NCI-H460 (cell line): ENCODE measurements at regions not wholly inside any gene's neighbourhood (a gene's known extent, or its start where the extent isn't known, plus 50 kb on each side); places are given as distances from the start of the nearest gene placed in this dataset.

ENCODE experiments used
- DNase-seq: peaks from one replicate; pipeline ENCODE4 v3.0.0-alpha.2; 2016; ENCODE audit warnings: low read depth; ENCODE audit errors: extremely low read depth

DNA sequence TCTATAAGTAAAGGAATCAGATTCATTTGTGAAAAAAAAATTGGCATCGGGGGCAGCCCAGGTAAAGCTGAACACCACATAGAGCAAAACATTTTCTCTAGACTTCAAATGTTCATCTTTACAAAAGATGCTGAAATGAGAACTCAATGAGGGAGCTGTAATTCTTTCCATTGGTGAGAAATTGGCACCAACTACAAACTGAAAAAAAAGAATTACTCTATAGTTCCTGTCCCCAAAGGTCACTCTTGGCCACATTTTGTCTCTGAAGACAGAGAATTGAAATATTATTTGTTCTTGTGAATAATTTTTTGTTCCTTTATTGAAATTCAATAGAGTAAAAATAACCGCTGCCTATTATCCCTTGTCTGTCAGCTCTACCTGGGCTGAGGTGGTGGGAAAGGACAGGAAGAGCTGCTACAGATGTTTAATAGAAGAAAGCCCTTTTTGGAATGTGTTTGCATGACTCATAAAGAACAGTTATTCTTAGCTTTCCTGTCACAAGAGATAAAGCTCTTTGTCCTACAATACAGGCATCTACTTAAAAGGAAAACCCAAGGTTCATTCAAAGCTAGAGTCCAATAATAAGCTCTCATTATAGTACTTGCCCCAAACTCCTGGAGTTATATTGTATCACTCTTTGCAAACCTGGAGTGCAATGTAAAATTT lies 380.1 kb upstream of the KITLG start:
- no peak for DNase-seq

DNA sequence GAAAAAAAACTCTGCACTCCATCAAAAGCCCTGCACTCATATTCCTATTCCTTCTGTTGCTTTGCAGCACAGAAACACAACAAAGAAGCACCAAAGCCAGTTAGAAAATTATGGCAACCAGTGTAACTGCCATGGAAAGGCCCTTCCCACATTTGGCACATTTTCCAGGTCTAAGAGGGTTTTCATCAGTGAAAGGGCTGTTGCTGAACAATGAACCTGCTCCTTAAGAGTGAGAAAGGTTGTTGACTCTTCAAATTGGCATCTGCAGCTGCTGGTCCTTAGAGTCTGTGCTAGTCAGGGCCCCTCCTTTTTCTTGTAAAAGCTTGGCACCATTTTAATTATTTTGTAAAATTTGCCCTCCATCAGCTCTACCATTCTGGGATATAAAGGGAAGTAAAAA lies 378.7 kb upstream of the KITLG start:
- no peak for DNase-seq

DNA sequence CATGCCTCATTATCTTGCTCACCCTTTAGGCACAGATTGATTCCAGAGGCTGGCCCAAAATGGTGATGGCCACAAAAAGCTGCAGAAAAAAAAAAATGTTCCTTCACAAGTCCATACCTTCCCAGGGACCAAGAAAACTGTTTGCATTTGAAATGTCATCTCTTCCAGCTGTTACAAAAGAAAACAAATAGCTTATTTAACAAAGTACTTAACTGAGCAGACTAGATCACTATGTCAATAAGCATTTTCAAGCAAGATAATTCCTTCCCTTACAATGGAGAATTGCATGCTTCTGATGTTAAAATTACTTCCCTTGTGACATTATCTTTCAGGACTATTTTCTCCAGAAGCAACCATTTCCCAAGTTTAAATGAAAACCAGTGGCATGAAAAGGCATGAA lies 377.9 kb upstream of the KITLG start:
- DNase-seq, result no peak

- no peak for DNase-seq
Measured at GRCh38 chr12:88957358-88957757, 377.1 kb upstream of the KITLG start.

GRCh38 chr12:88955531-88955930 lies 375.3 kb upstream of the KITLG start:
- no peak for DNase-seq

- no peak for DNase-seq
Measured at GRCh38 chr12:88953029-88953586, 372.8 kb upstream of the KITLG start.

GRCh38 chr12:88952562-88952942 lies 372.3 kb upstream of the KITLG start:
- DNase-seq, result peak; percentile 29

DNA sequence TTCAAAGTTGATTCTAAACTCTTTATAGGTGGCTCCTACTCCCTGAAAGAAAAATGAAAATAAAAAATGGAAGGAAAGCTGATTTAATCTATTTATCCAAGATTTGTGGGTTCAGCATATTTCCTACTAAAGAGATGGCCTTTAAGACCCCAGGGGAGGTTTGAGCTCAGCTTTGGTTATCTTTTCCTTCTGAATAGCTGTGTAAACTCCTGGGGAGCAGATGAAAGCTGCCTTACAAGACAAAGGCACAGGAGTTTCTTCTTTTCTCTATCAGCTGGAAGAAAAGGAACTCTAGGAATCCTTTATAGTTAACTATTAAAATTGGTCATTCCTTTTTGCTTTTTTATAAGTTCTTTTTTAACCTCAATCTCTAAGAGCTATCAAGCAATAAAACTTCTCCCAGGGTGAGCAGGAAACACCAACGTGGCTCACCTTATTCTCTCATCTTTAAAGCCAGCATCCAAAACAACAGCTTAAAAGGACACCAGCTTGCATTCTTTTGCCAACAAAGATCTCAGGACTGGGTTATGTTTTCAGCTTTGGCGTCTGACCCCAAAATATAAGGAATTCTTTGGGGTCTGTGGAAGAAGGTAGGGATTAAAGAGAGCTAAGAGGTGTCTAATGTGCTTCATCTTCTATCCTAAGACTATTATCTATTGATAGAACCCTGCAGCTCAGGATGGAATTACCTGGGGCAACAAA lies 371.7 kb upstream of the KITLG start:
- no peak for DNase-seq

GRCh38 chr12:88951177-88951576 lies 370.9 kb upstream of the KITLG start:
- DNase-seq, result no peak

DNA sequence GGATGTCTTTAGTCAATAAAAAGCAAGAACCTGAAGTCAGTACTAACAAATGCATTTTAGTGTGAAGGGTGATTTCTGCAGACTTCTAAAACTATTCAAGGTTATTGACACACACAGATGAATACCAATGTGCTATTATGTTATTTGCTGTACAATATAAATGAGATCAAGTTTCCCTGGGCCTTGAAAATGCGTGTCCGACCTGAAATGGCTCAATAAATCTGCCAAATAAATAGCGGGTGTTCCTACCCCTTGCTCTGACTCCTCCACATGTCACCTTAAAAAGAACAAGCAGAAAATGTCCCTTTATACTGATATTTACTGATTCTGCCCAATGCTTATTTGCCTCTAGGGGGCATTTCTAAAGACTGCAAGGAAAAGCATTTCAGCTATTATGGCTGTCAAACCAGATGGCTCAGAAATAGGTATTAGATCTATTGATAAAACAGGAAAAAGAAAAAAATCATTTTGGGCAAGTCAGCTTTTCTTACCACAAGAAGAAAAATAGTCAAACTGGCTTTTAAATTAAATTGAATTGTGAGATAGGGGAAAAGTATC lies 367.3 kb upstream of the KITLG start:
- no peak for DNase-seq

DNA sequence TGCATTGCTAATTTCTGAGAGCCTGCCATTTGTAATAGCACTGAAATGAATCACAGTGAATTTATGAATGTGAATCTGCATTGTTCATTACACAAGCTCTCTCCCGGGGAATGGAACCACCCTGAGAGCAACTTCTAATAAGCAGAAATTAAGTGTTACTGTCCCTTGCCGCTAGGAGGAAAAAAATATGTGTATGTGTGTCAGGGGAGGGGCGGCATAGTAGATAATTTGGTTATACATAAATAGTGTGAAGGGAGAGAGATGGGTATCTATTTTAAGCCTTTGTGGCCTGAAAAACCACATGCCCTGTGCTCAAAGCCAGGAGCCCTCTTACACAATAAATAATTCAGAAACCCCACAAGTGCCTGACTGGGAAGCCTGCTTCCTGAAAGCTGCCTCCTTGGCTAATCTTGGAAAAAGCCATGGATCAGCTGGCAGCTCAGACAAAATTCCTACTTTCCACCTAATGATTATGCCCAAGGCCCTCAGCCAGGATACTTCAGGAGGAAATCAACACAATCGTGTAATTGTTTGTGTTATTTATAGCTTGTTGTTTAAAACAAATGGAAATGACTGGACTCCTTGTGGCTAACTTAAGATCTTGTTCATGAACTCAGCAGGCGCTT lies 366.2 kb upstream of the KITLG start:
- no peak for DNase-seq

- no peak for DNase-seq
Measured at GRCh38 chr12:88945051-88945732, 364.9 kb upstream of the KITLG start.

DNA sequence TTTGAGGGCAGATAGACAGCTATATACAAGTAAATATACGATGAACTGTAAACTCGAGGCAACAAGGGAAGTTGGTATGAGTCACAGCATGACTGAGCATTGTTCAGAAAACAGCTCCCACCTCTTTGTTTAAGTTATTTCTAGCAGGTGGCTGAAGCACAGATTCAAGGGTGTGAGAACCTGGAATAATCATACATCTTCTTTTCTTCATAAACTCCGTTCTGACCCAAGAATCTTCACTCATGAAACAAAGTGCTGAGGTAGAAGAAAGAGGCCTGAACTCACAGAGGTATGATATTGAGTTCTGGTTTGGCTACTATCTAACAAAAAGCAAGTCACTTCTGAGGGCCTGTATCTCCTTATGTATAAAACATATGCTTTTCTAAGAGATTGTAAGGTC lies 364.1 kb upstream of the KITLG start:
- peak; percentile 38 for DNase-seq

GRCh38 chr12:88940854-88941253 lies 360.6 kb upstream of the KITLG start:
- DNase-seq, result no peak

DNA sequence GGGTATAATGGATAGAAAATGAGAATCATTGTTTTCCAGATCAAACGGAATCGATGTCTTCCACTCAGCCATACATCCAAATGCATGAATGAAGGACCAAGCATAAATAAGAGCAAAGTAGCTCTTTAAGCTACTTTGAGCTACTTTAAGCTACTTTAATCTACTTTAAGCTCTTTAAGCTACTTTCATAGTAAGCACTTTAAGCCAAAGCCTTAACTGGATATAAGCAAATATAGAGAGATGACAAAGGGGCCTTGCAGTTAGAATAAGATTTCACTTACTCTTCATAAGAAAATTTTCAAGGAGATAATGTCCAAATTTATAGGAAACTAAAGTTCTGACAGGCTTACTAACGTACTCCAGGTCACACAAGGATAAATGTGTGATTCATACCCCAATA lies 355.6 kb upstream of the KITLG start:
- no peak for DNase-seq

DNA sequence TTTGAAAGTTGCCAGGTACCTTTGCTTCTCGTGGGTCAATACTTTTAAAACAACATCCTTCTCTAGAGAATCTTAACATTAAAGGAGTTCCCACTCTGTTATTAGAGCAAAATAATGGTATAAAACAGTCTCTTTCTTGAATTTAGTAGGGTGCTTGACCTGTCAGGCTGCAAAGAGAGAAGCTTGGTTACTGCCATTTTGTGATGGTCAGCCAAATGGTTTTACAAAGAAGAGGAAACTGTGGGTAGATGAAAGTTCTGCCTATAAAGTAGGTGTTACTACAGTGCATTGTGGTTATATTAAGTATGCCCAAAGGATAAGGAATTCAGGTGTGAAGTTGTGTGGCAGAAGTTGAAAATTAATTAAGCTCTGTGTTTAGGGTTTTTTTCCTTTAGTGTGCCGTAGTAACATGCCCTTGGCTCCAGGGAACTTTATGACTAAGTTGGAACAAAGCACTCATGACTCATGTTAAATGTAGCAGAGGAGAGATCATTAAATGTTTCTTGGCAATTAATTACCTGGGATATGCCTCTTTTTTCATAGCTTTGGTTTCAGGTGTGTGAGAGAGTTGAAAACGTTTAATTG lies 354.0 kb upstream of the KITLG start:
- DNase-seq, result no peak

DNA sequence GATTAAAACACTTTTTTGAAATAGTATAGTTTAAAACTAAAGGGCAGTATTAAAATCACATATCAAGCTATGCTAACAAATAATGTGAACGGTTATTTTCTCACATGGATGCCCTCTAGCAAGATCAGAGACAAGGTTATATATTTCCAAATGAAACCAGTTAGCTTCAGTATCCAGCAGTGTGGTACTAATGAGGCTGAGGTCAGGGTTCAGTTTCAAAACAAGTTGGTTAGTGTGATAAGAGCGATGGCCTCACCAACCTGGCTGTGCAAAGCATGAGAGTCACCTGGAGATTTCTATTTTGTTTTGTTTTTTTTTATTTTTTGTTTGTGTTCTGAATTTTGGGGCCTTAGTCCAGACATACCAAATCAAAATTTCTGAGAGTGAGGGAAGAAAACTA lies 352.2 kb upstream of the KITLG start:
- DNase-seq, result no peak

DNA sequence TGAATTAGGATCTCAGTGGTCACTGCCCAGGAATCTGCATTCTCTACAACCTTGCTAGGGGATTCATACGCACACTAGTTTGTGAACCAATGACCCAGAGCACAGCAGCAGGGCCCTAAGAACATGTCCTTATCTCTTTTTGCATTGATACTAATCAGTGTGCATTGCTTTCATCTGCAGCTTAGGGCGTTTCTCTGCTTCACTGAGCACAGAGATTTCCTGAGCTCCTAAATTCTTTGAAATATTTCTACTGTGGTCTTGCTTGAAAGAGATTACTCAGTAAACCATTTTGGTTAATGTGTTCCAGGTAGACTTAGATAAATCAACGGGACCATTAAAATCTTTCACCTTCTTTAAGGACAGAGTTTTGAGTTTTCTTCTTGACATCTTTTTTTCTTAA lies 351.3 kb upstream of the KITLG start:
- DNase-seq, result no peak

DNA sequence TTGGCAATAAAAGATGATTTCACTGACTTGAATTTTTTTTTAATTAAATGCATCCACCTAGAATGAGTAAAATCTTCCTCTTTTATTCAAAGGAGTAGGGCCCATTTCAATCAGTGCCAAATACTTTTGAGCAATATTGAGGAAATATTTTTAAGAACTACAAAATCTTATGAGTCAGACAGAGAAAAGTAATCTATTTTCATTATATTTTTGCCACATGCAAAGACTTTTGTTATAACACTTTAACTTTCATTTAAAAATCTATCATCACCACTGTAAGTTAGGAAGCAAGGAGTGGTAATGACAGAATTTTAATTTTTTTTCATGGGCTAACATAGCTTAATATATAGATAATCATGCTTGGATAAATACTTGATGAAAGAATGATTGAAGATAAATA lies 345.2 kb upstream of the KITLG start:
- no peak for DNase-seq

- DNase-seq, result no peak
Measured at GRCh38 chr12:88924162-88924561, 343.9 kb upstream of the KITLG start.

- no peak for DNase-seq
Measured at GRCh38 chr12:88923631-88924030, 343.4 kb upstream of the KITLG start.
